Neural progenitor cell (in vitro differentiated cells): ENCODE measurements at regions not wholly inside any gene's neighbourhood (a gene's known extent, or its start where the extent isn't known, plus 50 kb on each side); places are given as distances from the start of the nearest gene placed in this dataset.

Experiments
- EZH2 ChIP-seq: fragments of 200-600 bp; sonication (generic); IDR thresholded peaks from 2 replicates; pipeline ENCODE4 v1.6.1; 2017; ENCODE audit warnings: antibody characterized with exemption, mild to moderate bottlenecking, moderate library complexity
- EZH2phosphoT487 ChIP-seq: fragments of 200-600 bp; sonication (generic); IDR thresholded peaks from 2 replicates; pipeline ENCODE4 v1.6.1; 2017; ENCODE audit warnings: antibody characterized with exemption
- TF ChIP-seq, protein P1 (sequence below): fragments of 200-600 bp; sonication (generic); IDR thresholded peaks from 2 replicates; pipeline ENCODE4 v1.5.1; 2017; ENCODE audit warnings: antibody characterized with exemption, mild to moderate bottlenecking

DNA sequence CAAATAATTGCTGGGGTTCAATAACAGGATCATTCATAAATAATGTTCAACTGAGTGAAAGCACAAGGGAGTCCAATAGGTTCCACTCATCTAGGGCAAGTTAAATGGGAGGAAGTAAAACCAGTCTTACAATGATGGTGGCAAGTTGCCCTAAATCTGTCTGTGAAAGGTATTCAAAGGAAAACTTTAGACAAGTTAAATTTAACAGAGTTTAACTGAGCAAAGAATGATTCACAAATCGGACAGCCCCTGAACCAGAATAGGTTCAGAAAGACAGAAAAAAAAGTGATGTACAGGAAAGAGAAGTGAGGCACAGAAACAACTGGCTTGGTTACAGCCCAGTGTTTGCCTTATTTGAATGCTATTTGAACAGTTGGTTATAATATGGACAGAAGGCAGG is 183.5 kb upstream of the ADGRL4 start:
- TF ChIP-seq, protein P1, sequence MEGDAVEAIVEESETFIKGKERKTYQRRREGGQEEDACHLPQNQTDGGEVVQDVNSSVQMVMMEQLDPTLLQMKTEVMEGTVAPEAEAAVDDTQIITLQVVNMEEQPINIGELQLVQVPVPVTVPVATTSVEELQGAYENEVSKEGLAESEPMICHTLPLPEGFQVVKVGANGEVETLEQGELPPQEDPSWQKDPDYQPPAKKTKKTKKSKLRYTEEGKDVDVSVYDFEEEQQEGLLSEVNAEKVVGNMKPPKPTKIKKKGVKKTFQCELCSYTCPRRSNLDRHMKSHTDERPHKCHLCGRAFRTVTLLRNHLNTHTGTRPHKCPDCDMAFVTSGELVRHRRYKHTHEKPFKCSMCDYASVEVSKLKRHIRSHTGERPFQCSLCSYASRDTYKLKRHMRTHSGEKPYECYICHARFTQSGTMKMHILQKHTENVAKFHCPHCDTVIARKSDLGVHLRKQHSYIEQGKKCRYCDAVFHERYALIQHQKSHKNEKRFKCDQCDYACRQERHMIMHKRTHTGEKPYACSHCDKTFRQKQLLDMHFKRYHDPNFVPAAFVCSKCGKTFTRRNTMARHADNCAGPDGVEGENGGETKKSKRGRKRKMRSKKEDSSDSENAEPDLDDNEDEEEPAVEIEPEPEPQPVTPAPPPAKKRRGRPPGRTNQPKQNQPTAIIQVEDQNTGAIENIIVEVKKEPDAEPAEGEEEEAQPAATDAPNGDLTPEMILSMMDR, result no peak
- TF ChIP-seq EZH2phosphoT487 (no peak), EZH2 (no peak)
